A673 (cell line): ENCODE measurements at regions not wholly inside any gene's neighbourhood (a gene's known extent, or its start where the extent isn't known, plus 50 kb on each side); places are given as distances from the start of the nearest gene placed in this dataset.

Experiments
- BruUV-seq: library from RNA; stranded (reverse); fragments of 400-500 nt; replicated peaks from 2 replicates; lab custom pipeline; 2021; lab: Mats Ljungman, UMichigan
- CTCF ChIA-PET: fragments of 300-600 bp; sonication (Branson Sonifier 250); formaldehyde crosslinking; loops from one replicate; lab custom pipeline; 2022; ENCODE audit warnings: antibody characterized with exemption; lab: Charles Lee
- POLR2A ChIA-PET: fragments of 300-600 bp; sonication (Branson Sonifier 250); formaldehyde crosslinking; loops from one replicate; lab custom pipeline; 2022; ENCODE audit warnings: antibody characterized with exemption; ENCODE audit not compliant: low non-redundant PET; lab: Charles Lee
- DNase-seq: peaks from one replicate; pipeline ENCODE4 v3.0.0-alpha.2; 2015; ENCODE audit warnings: low spot score
- H3K27ac ChIP-seq: fragments of 200-600 bp; sonication (generic); 2 replicates; pipeline ENCODE4 v1.5.1; 2016; ENCODE audit warnings: mixed run types, low read depth, mild to moderate bottlenecking, mixed read lengths, antibody characterized with exemption, low read length; ENCODE audit not compliant: poor library complexity, severe bottlenecking
- H3K27me3 ChIP-seq: fragments of 200-600 bp; sonication (generic); replicated peaks from 2 replicates; pipeline ENCODE4 v1.6.1; 2017; ENCODE audit warnings: mixed run types, low read depth, mild to moderate bottlenecking, mixed read lengths, antibody characterized with exemption, low read length; ENCODE audit not compliant: insufficient read depth, poor library complexity
- H3K36me3 ChIP-seq: fragments of 200-600 bp; sonication (generic); 2 replicates; pipeline ENCODE4 v1.6.1; 2016; ENCODE audit warnings: mixed run types, mild to moderate bottlenecking, mixed read lengths, antibody characterized with exemption, low read length; ENCODE audit not compliant: insufficient read depth, poor library complexity, severe bottlenecking
- H3K4me1 ChIP-seq: fragments of 200-600 bp; sonication (generic); 2 replicates; pipeline ENCODE4 v1.6.1; 2017; ENCODE audit warnings: mixed run types, mild to moderate bottlenecking, mixed read lengths, antibody characterized with exemption, low read length; ENCODE audit not compliant: insufficient read depth, poor library complexity, severe bottlenecking
- H3K4me3 ChIP-seq: fragments of 200-600 bp; sonication (generic); 2 replicates; pipeline ENCODE4 v1.5.1; 2016; ENCODE audit warnings: low read depth, mixed run types, mild to moderate bottlenecking, mixed read lengths, low read length; ENCODE audit not compliant: poor library complexity, severe bottlenecking
- H3K9me3 ChIP-seq: fragments of 200-600 bp; sonication (generic); 2 replicates; pipeline ENCODE4 v1.6.1; 2016; ENCODE audit warnings: mixed run types, low read depth, mild to moderate bottlenecking, mixed read lengths, antibody characterized with exemption, low read length; ENCODE audit not compliant: poor library complexity, severe bottlenecking
- CTCF ChIP-seq: fragments of 300-800, 200-600 bp; sonication (generic); conservative IDR thresholded peaks from 2 replicates; pipeline ENCODE4 v1.5.1; 2017; ENCODE audit warnings: low read depth, mild to moderate bottlenecking, antibody characterized with exemption, low read length, moderate library complexity, mixed read lengths
- EZH2 ChIP-seq: fragments of 200-600 bp; sonication (generic); IDR thresholded peaks from 2 replicates; pipeline ENCODE4 v1.6.1; 2017; ENCODE audit warnings: borderline replicate concordance, low read depth, mild to moderate bottlenecking, mixed read lengths, antibody characterized with exemption, low read length; ENCODE audit not compliant: poor library complexity, severe bottlenecking
- intact Hi-C: fragments of 100-400 bp; cut with micrococcal nuclease; formaldehyde crosslinking; loops from one replicate; pipeline ENCODE4 v1.10.0; 2022; ENCODE audit not compliant: unreplicated experiment

- POLR2A ChIA-PET = no interaction called here
- CTCF ChIA-PET = no interaction called here
- Histone ChIP-seq H3K4me3 (no peak overlapping the region), H3K27ac (no peak overlapping the region), H3K4me1 (no peaks in the 10 kb centered on the region), H3K36me3 (no peaks in the 10 kb centered on the region), H3K27me3 (no peaks in the 10 kb centered on the region), H3K9me3 (no peaks in the 10 kb centered on the region)
- no TSS peak for BruUV-seq
- no peak for DNase-seq
- intact Hi-C loops = no loop called here
- no peak for TF ChIP-seq EZH2
- TF ChIP-seq CTCF = no peak
Observed at GRCh38 chr3:193945143-193945542, 190.8 kb upstream of the HES1 start.

- H3K27ac ChIP-seq = no peak overlapping the region
- TF ChIP-seq EZH2 (no peak), CTCF (no peak)
- H3K4me3 ChIP-seq = no peak overlapping the region
- CTCF ChIA-PET = no interaction called here
- H3K27me3 ChIP-seq = no peaks in the 10 kb centered on the region
- H3K9me3 ChIP-seq = no peaks in the 10 kb centered on the region
- POLR2A ChIA-PET = no interaction called here
- BruUV-seq = no TSS peak
- DNase-seq = no peak
- intact Hi-C loops = no loop called here
- no peaks in the 10 kb centered on the region for H3K36me3 ChIP-seq
- H3K4me1 ChIP-seq = no peaks in the 10 kb centered on the region
Observed at GRCh38 chr3:193946945-193947344, 189.0 kb upstream of the HES1 start.

- CTCF ChIA-PET = no interaction called here
- Histone ChIP-seq H3K27ac (no peak overlapping the region), H3K4me1 (no peaks in the 10 kb centered on the region), H3K27me3 (no peaks in the 10 kb centered on the region), H3K9me3 (no peaks in the 10 kb centered on the region), H3K36me3 (no peaks in the 10 kb centered on the region), H3K4me3 (no peak overlapping the region)
- POLR2A ChIA-PET = no interaction called here
- intact Hi-C loops = no loop called here
- DNase-seq = no peak
- BruUV-seq = no TSS peak
- no peak for TF ChIP-seq CTCF
- no peak for TF ChIP-seq EZH2
Observed at GRCh38 chr3:193947596-193947995, 188.4 kb upstream of the HES1 start.
